ENCODE measurements at regions not wholly inside any gene's neighbourhood (a gene's known extent, or its start where the extent isn't known, plus 50 kb on each side); places are given as distances from the start of the nearest gene placed in this dataset.

DNA sequence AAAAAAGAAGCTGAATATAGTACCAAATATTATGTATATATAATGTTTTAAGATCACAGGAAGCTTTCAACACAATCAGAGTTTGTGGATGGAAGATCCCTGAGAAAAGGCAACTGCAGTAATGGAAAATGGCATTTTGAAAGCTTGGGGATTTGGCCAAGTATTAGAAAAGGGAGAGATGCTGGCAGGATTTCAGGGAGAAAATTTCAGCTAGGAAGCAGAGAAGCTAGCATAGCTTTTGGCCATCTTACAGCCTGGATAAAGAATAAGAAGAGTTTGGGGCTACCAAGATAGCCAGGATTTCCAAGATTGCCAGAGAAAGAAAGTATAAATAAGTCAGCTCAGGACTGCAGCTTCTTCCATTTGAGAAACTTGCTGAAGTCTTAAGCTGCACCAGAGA is 440.8 kb upstream of the LUZP2 start:
- TF ChIP-seq, protein P1, sequence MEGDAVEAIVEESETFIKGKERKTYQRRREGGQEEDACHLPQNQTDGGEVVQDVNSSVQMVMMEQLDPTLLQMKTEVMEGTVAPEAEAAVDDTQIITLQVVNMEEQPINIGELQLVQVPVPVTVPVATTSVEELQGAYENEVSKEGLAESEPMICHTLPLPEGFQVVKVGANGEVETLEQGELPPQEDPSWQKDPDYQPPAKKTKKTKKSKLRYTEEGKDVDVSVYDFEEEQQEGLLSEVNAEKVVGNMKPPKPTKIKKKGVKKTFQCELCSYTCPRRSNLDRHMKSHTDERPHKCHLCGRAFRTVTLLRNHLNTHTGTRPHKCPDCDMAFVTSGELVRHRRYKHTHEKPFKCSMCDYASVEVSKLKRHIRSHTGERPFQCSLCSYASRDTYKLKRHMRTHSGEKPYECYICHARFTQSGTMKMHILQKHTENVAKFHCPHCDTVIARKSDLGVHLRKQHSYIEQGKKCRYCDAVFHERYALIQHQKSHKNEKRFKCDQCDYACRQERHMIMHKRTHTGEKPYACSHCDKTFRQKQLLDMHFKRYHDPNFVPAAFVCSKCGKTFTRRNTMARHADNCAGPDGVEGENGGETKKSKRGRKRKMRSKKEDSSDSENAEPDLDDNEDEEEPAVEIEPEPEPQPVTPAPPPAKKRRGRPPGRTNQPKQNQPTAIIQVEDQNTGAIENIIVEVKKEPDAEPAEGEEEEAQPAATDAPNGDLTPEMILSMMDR (IDR thresholded peaks at IDR 0.05), result no peak
- TF ChIP-seq ZFX (IDR thresholded peaks at IDR 0.05; ENCODE audit: borderline replicate concordance), result no peak
